ENCODE measurements at regions not wholly inside any gene's neighbourhood (a gene's known extent, or its start where the extent isn't known, plus 50 kb on each side); places are given as distances from the start of the nearest gene placed in this dataset.

DNA sequence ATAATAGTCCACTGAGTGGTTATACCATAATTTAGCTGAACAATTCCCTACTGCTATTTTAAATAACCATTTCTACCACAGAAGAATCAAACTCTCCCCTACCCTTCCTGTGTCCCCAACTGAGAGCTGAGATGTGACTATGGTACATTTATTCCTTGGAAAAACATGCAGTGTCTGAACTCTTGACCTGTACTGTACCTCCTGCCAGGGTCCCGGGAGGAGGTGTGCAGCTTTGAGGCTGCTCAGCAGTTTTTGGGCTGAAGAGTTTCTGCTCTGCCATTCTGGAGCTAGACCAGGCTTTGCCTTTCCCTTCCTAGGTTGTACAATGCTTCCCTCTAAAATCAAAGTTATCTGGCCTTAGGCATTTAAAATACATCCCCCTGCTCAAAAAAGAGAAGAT lies 275.1 kb upstream of the SGK1 start:
- TF ChIP-seq EP300 (IDR thresholded peaks at IDR 0.05) (no peak), POLR2AphosphoS5 (IDR thresholded peaks at IDR 0.05) (no peak), POLR2A (IDR thresholded peaks at IDR 0.05) (no peak)
- TF ChIP-seq, protein P1, sequence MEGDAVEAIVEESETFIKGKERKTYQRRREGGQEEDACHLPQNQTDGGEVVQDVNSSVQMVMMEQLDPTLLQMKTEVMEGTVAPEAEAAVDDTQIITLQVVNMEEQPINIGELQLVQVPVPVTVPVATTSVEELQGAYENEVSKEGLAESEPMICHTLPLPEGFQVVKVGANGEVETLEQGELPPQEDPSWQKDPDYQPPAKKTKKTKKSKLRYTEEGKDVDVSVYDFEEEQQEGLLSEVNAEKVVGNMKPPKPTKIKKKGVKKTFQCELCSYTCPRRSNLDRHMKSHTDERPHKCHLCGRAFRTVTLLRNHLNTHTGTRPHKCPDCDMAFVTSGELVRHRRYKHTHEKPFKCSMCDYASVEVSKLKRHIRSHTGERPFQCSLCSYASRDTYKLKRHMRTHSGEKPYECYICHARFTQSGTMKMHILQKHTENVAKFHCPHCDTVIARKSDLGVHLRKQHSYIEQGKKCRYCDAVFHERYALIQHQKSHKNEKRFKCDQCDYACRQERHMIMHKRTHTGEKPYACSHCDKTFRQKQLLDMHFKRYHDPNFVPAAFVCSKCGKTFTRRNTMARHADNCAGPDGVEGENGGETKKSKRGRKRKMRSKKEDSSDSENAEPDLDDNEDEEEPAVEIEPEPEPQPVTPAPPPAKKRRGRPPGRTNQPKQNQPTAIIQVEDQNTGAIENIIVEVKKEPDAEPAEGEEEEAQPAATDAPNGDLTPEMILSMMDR (IDR thresholded peaks at IDR 0.05): no peak
